Fibroblast of pulmonary artery (primary cell): ENCODE measurements at regions not wholly inside any gene's neighbourhood (a gene's known extent, or its start where the extent isn't known, plus 50 kb on each side); places are given as distances from the start of the nearest gene placed in this dataset.
A peak's percentile ranks its signal among the peaks of the same experiment; 100 is the strongest.

ENCODE experiments used
- DNase-seq: peaks from one replicate; pipeline ENCODE4 v3.0.0-alpha.2; 2010; ENCODE audit warnings: low read depth
- H3K4me3 ChIP-seq: replicated peaks from 2 replicates; pipeline ENCODE4 v1.5.1; 2011; ENCODE audit warnings: low read depth, mild to moderate bottlenecking, control low read depth, low read length, moderate library complexity
- CTCF ChIP-seq: IDR thresholded peaks from 2 replicates; pipeline ENCODE4 v1.5.1; 2011; ENCODE audit warnings: mild to moderate bottlenecking, control low read depth, low read length, inconsistent platforms; ENCODE audit errors: missing control alignments

- no peak overlapping the region for H3K4me3 ChIP-seq
- no peak for DNase-seq
- TF ChIP-seq CTCF = no peak
Measured at GRCh38 chr6:16914184-16914583, 152.9 kb upstream of the ATXN1 start.

- no peak for DNase-seq
- H3K4me3 ChIP-seq = no peak overlapping the region
- TF ChIP-seq CTCF = no peak
Measured at GRCh38 chr6:16912756-16913155, 151.5 kb upstream of the ATXN1 start.

GRCh38 chr6:16911088-16911487, 149.8 kb upstream of the ATXN1 start:
- H3K4me3 ChIP-seq = no peak overlapping the region
- no peak for TF ChIP-seq CTCF
- DNase-seq = no peak

GRCh38 chr6:16909658-16910360, 148.5 kb upstream of the ATXN1 start:
- peak; percentile 72 for DNase-seq
- TF ChIP-seq CTCF = no peak
- H3K4me3 ChIP-seq = no peak overlapping the region

GRCh38 chr6:16907991-16908390, 146.7 kb upstream of the ATXN1 start:
- DNase-seq = no peak
- no peak overlapping the region for H3K4me3 ChIP-seq
- TF ChIP-seq CTCF = no peak

GRCh38 chr6:16904957-16905356, 143.7 kb upstream of the ATXN1 start:
- no peak overlapping the region for H3K4me3 ChIP-seq
- DNase-seq = no peak
- no peak for TF ChIP-seq CTCF

DNA sequence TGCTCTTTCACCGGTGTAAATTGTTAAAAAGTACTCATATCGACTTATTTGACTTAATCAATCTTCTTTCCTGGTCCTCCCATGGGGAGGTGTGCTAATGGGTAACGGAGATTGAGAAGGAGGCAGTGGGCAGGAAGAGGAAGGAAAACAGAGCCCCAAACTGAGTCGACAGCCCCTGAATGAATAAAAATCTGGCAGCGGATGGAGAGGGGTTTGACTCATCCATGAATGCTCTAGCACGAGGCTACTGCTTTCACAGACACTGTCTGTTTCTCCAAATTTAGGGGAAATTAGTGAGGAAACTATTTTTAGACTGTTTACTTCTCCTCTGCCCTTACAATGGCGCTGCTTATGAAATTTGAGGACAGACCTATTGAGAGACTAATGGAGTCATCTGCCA, 142.2 kb upstream of the ATXN1 start:
- no peak overlapping the region for H3K4me3 ChIP-seq
- TF ChIP-seq CTCF = no peak

More for the DNA sequence above, 142.2 kb upstream of the ATXN1 start:
- peak; percentile 50 for DNase-seq
